ENCODE measurements at regions not wholly inside any gene's neighbourhood (a gene's known extent, or its start where the extent isn't known, plus 50 kb on each side); places are given as distances from the start of the nearest gene placed in this dataset.

DNA sequence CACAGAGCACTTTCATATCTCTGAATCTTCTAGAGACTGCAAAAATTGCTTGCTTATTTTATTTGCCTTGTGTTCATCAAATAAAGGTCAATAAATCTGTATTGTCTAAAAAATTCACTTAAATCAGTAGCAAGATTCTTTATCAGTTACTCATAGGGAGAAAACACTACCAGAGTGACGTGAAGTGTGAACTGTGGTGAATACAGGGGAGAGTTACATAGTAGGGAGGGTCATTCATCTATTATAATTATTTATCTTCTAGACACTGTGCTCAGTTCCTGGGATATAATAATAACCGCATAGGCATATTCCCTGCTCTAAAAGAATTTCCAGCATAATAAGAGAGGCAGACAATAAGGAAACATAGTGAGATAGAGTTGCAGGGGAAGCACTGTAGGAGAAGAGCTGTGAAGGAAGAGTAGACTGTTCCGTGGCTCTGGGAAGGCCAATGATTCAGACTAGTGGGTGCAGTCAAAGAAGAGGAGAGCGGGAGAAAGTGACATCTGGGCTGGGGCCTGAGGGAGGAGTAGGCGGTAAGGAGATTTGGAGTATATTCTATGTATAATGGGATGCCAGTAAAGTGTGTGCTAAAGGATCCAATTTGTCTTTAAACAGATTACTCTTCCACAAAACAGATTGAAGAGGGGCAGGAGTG is 84.0 kb upstream of the TDRD3 start:
- TF ChIP-seq, protein P1, sequence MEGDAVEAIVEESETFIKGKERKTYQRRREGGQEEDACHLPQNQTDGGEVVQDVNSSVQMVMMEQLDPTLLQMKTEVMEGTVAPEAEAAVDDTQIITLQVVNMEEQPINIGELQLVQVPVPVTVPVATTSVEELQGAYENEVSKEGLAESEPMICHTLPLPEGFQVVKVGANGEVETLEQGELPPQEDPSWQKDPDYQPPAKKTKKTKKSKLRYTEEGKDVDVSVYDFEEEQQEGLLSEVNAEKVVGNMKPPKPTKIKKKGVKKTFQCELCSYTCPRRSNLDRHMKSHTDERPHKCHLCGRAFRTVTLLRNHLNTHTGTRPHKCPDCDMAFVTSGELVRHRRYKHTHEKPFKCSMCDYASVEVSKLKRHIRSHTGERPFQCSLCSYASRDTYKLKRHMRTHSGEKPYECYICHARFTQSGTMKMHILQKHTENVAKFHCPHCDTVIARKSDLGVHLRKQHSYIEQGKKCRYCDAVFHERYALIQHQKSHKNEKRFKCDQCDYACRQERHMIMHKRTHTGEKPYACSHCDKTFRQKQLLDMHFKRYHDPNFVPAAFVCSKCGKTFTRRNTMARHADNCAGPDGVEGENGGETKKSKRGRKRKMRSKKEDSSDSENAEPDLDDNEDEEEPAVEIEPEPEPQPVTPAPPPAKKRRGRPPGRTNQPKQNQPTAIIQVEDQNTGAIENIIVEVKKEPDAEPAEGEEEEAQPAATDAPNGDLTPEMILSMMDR (IDR thresholded peaks at IDR 0.05; ENCODE audit: low read length), result no peak
- TF ChIP-seq EZH2phosphoT487 (IDR thresholded peaks at IDR 0.05; ENCODE audit: low read length), result no peak
- TF ChIP-seq EZH2 (optimal IDR thresholded peaks at IDR 0.05; ENCODE audit: low read depth, low read length), result no peak

All from MM.1S (cell line).